Panc1 (cell line): ENCODE measurements at regions not wholly inside any gene's neighbourhood (a gene's known extent, or its start where the extent isn't known, plus 50 kb on each side); places are given as distances from the start of the nearest gene placed in this dataset.

ENCODE experiments used
- ATAC-seq: fragments of 200-7000 bp; cut with Tn5 transposase; 2 replicates; pipeline ENCODE4 v1.9.1; 2020; ENCODE audit warnings: mild to moderate bottlenecking, moderate library complexity
- BruUV-seq: library from RNA; stranded (reverse); fragments of 400-500 nt; replicated peaks from 2 replicates; lab custom pipeline; 2021; lab: Mats Ljungman, UMichigan
- CTCF ChIA-PET: fragments of 300-600 bp; sonication (Branson Sonifier 250); formaldehyde crosslinking; loops from one replicate; lab custom pipeline; 2022; ENCODE audit warnings: antibody characterized with exemption; lab: Charles Lee
- POLR2A ChIA-PET: fragments of 300-600 bp; sonication (Branson Sonifier 250); formaldehyde crosslinking; loops from one replicate; lab custom pipeline; 2022; ENCODE audit warnings: antibody characterized with exemption; lab: Charles Lee
- DNase-seq: peaks from one replicate; pipeline ENCODE4 v3.0.0-alpha.2; 2010; ENCODE audit warnings: low read depth, low spot score
- H3K27ac ChIP-seq: 2 replicates; pipeline ENCODE4 v1.5.1; 2011; ENCODE audit warnings: mild to moderate bottlenecking, low read length, inconsistent platforms
- H3K27me3 ChIP-seq: fragments of 200-500 bp; sonication (Bioruptor generic); 2 replicates; pipeline ENCODE4 v1.6.0; 2014; ENCODE audit warnings: low read length, inconsistent platforms; ENCODE audit not compliant: control insufficient read depth, insufficient read depth
- H3K36me3 ChIP-seq: fragments of 200-500 bp; sonication (Bioruptor generic); 2 replicates; pipeline ENCODE4 v1.5.1; 2014; ENCODE audit warnings: inconsistent platforms, mild to moderate bottlenecking, low read length, moderate library complexity; ENCODE audit not compliant: control insufficient read depth, insufficient read depth
- H3K4me1 ChIP-seq: 2 replicates; pipeline ENCODE4 v1.5.1; 2011; ENCODE audit warnings: inconsistent platforms, mild to moderate bottlenecking, low read length, moderate library complexity; ENCODE audit not compliant: control insufficient read depth, insufficient read depth
- H3K4me3 ChIP-seq, 2 experiments: 2 replicates each; pipeline ENCODE4 v1.5.1; 2011 to 2012; ENCODE audit warnings: low read depth in 2 of 2, low read length in 2 of 2, mild to moderate bottlenecking in 2 of 2, inconsistent platforms in 1 of 2, moderate library complexity in 1 of 2
- H3K9me3 ChIP-seq: fragments of 200-500 bp; sonication (Bioruptor generic); 2 replicates; pipeline ENCODE4 v1.5.1; 2014; ENCODE audit warnings: low read depth, mild to moderate bottlenecking, inconsistent platforms, low read length, moderate library complexity; ENCODE audit not compliant: control insufficient read depth, insufficient read depth
- POLR2AphosphoS5 ChIP-seq: IDR thresholded peaks from 2 replicates; pipeline ENCODE4 v1.6.1; 2012; ENCODE audit warnings: mild to moderate bottlenecking, low read depth, low read length, moderate library complexity
- SIN3A ChIP-seq: IDR thresholded peaks from 2 replicates; pipeline ENCODE4 v1.6.1; 2012; ENCODE audit warnings: low read depth, mild to moderate bottlenecking, low read length, moderate library complexity, borderline replicate concordance; ENCODE audit not compliant: insufficient read depth
- TCF7L2 ChIP-seq: IDR thresholded peaks from 2 replicates; pipeline ENCODE4 v1.6.1; 2011; ENCODE audit warnings: mild to moderate bottlenecking, low read depth, low read length, inconsistent platforms
- in situ Hi-C: cut with HindIII; loops from 2 replicates; pipeline ENCODE4 v1.10.0; 2016; ENCODE audit warnings: low sequenced_read_pairs, low pct_unique_long_range_greater_than_20kb
- intact Hi-C: fragments of 100-400 bp; cut with micrococcal nuclease; formaldehyde crosslinking; loops from one replicate; pipeline ENCODE4 v1.10.0; 2022; ENCODE audit not compliant: unreplicated experiment
- TF ChIP-seq, protein P1 (sequence below): fragments of 450-650 bp; IDR thresholded peaks from 2 replicates; pipeline ENCODE4 v1.5.1; 2017; ENCODE audit warnings: mild to moderate bottlenecking
- TF ChIP-seq, protein P2 (sequence below), 2 experiments: IDR thresholded peaks; 2 replicates each; pipeline ENCODE4 v1.6.1; 2011 to 2012; ENCODE audit warnings: low read depth in 2 of 2, control low read depth in 1 of 2, low read length in 1 of 2, mild to moderate bottlenecking in 1 of 2, moderate library complexity in 1 of 2; ENCODE audit not compliant: insufficient read depth in 1 of 2

DNA sequence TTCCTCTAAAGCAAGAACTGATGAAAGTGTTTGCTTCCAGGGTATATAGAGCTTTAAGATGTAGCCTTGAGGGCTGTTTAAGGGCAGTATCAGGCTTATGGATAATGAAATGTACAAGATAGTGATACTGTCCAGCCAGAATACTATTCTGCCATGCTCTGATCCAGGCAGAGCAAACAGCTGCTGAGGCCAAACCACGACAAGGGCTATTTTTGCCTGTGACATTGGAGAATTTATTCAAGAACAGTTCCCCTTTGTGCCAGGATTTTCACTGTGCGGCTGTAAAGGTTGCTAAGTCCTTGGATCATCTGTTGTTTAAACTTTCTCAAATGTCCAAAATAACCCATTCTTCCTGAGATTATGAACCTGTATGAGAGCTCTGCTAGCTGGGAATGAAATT, 70.4 kb downstream of the OTP start:
- in situ Hi-C loops: no loop called here
- H3K4me3 ChIP-seq: no peak overlapping the region
- ATAC-seq (no peak), DNase-seq (no peak)
- no peaks in the 10 kb centered on the region for H3K9me3 ChIP-seq
- no TSS peak for BruUV-seq
- peaks cover 32% of the 10 kb centered on the region for H3K27me3 ChIP-seq
- no peaks in the 10 kb centered on the region for H3K4me1 ChIP-seq
- H3K27ac ChIP-seq: no peak overlapping the region
- H3K36me3 ChIP-seq: no peaks in the 10 kb centered on the region
- ChIA-PET CTCF (no interaction called here), POLR2A (no interaction called here)
- TF ChIP-seq POLR2AphosphoS5 (no peak), TCF7L2 (no peak), SIN3A (no peak)
- TF ChIP-seq, protein P1, sequence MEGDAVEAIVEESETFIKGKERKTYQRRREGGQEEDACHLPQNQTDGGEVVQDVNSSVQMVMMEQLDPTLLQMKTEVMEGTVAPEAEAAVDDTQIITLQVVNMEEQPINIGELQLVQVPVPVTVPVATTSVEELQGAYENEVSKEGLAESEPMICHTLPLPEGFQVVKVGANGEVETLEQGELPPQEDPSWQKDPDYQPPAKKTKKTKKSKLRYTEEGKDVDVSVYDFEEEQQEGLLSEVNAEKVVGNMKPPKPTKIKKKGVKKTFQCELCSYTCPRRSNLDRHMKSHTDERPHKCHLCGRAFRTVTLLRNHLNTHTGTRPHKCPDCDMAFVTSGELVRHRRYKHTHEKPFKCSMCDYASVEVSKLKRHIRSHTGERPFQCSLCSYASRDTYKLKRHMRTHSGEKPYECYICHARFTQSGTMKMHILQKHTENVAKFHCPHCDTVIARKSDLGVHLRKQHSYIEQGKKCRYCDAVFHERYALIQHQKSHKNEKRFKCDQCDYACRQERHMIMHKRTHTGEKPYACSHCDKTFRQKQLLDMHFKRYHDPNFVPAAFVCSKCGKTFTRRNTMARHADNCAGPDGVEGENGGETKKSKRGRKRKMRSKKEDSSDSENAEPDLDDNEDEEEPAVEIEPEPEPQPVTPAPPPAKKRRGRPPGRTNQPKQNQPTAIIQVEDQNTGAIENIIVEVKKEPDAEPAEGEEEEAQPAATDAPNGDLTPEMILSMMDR: no peak
- TF ChIP-seq, protein P2, sequence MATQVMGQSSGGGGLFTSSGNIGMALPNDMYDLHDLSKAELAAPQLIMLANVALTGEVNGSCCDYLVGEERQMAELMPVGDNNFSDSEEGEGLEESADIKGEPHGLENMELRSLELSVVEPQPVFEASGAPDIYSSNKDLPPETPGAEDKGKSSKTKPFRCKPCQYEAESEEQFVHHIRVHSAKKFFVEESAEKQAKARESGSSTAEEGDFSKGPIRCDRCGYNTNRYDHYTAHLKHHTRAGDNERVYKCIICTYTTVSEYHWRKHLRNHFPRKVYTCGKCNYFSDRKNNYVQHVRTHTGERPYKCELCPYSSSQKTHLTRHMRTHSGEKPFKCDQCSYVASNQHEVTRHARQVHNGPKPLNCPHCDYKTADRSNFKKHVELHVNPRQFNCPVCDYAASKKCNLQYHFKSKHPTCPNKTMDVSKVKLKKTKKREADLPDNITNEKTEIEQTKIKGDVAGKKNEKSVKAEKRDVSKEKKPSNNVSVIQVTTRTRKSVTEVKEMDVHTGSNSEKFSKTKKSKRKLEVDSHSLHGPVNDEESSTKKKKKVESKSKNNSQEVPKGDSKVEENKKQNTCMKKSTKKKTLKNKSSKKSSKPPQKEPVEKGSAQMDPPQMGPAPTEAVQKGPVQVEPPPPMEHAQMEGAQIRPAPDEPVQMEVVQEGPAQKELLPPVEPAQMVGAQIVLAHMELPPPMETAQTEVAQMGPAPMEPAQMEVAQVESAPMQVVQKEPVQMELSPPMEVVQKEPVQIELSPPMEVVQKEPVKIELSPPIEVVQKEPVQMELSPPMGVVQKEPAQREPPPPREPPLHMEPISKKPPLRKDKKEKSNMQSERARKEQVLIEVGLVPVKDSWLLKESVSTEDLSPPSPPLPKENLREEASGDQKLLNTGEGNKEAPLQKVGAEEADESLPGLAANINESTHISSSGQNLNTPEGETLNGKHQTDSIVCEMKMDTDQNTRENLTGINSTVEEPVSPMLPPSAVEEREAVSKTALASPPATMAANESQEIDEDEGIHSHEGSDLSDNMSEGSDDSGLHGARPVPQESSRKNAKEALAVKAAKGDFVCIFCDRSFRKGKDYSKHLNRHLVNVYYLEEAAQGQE (IDR thresholded peaks at IDR 0.05; ENCODE audit: insufficient read depth in 1 of 2, low read depth in 2 of 2, low read length in 1 of 2): no peak
- intact Hi-C loops: no loop called here

DNA sequence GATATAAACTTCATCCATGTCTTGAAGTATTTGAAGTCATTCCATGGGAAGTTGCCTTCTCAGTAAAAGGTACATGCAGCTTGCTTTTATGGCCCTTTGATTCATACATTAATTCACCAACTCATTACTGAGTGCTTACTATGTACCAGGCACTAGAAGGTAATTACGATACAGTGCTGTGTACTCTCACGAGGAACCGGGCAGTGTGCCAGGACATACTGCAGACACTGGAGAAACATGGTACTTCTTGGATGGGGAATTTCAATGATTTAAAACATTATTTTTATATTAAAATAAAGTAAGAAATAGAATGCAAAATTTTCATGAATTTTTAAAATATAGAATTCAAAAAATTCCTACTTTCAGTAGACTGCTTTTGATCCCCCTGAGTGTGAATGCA, 71.4 kb upstream of the WDR41 start:
- ChIA-PET POLR2A (no interaction called here), CTCF (no interaction called here)
- Histone ChIP-seq H3K27me3 (peaks cover 18% of the 10 kb centered on the region; the same call in 1 of the 2 replicates), H3K4me1 (no peaks in the 10 kb centered on the region), H3K9me3 (no peaks in the 10 kb centered on the region), H3K27ac (no peak overlapping the region), H3K36me3 (no peaks in the 10 kb centered on the region), H3K4me3 (no peak overlapping the region)
- TF ChIP-seq SIN3A (no peak), POLR2AphosphoS5 (no peak), TCF7L2 (no peak)
- TF ChIP-seq, protein P2 (IDR thresholded peaks at IDR 0.05; ENCODE audit: insufficient read depth in 1 of 2, low read depth in 2 of 2, low read length in 1 of 2): no peak
- TF ChIP-seq, protein P1: no peak
- ATAC-seq: no peak
- no TSS peak for BruUV-seq
- in situ Hi-C loops (no loop called here), intact Hi-C loops (loop anchor here (5.0 kb wide), 1 partner anchor 444 kb away; no protein-coding TSS in a partner anchor)
- no peak for DNase-seq
